Hematopoietic multipotent progenitor cell (in vitro differentiated cells): ENCODE measurements at regions not wholly inside any gene's neighbourhood (a gene's known extent, or its start where the extent isn't known, plus 50 kb on each side); places are given as distances from the start of the nearest gene placed in this dataset.

ENCODE experiments used
- DNase-seq, 3 donors: peaks; one replicate each; pipeline ENCODE4 v3.0.0-alpha.2; 2011 to 2015; ENCODE audit warnings: low read depth in 2 of 3, low spot score in 2 of 3

DNA sequence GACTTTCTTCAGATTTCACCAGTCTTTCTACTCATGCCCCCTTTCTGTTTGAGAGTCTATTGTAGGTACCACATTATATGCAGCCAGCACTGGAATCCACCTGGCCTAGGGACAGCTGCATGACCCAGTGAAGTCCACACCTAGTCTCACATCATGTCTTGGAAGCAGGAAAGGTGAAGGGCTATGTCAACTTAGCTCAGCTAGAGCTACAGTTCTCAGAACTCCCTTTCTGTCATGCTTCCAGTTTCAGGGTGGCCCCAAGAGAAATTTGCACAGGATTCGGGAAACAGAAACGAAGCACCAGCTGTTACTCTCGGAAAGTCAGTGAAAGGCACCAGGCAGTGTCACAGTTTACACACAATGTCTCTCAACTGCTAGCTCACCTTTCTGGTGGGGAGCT is 51.6 kb upstream of the NLRP1 start:
- DNase-seq: no peak

DNA sequence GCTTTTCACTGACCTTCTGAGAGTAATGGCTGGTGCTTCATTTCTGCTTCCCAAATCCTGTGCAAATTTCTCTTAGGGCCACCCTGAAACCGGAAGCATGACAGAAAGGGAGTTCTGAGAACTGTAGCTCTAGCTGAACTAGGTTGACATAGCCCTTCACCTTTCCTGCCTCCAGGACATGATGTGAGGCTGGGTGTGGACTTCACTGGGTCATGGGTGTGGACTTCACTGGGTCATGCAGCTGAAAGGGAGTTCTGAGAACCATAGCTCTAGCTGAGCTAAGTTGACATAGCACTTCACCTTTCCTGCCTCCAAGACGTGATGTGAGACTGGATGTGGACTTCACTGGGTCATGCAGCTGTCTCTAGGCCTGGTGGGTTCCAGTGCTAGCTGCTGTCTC is 54.3 kb upstream of the NLRP1 start:
- no peak for DNase-seq

DNA sequence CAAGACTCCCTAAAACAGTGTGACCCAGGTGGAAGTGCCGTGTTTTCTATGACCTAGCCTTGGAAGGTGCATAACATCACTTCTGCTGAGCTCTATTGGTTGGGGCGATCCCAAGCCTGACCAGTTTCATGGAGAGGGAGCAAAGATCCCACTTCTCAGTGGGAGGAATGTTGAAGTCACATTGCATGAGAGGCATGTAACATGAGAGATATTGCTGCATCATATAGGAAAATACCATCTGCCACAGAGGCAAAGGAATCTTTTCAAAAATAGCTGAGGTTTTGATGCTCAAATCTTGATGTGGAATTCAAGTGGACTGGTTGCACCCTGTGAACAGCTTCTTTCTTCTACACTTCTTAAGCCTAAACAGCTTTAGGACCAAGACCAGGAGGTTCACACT is 56.4 kb upstream of the NLRP1 start:
- no peak for DNase-seq

DNA sequence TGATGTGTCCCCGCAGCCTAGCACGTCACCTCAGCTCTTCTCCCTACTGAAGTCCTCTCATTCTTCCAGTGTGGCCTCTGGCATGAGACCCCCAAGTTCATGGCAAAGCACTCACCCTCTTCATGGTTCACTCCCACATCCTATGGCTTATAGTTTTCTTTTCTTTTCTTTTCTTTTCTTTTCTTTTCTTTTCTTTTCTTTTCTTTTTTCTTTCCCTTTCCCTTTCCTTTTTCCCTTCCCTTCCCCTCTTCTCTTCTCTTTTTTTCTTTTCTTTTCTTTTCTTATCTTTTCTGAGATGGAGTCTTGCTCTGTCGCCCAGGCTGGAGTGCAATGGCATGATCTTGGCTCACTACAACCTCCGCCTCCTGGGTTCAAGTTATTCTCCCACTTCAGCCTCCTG is 58.4 kb upstream of the NLRP1 start:
- no peak for DNase-seq

DNA sequence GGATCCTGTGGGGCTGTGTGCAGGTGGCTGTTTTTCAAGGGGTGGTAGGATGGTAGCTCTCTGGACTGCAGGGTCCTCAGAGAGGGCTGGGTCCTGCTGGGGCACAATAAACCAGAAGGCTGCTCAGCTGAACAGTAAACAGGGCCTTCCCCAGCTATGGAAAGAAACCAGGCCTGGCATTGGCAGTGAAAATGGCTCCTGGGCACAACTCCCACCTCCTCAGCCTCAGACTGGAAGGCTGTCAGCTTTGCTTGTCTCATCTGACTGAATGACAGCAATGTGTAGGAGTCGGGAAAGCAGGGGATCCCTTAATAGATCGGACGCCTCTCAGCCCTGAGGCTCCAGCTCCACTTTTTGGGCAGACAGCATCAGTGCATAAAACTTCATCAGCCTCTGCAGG is 59.8 kb upstream of the NLRP1 start:
- DNase-seq: no peak

DNA sequence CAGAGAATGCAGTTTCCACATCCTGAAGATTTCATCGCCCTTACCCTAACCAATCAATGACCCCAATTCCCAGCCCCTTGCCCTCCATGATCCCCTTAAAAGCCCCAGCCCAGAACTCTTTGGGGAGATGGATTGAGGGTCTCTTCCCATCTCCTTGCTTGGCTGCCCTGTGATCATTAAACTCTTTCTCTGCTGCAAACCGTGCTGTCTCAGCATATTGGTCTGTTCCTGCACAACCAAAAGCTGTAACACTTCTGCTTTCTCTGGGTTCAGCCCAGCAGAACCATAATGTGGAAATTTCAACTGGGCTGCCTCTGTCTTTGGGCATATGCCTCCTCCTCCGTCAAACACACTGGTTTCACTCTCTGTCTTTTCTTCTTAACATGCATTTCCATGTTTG is 67.0 kb upstream of the NLRP1 start:
- no peak for DNase-seq

DNA sequence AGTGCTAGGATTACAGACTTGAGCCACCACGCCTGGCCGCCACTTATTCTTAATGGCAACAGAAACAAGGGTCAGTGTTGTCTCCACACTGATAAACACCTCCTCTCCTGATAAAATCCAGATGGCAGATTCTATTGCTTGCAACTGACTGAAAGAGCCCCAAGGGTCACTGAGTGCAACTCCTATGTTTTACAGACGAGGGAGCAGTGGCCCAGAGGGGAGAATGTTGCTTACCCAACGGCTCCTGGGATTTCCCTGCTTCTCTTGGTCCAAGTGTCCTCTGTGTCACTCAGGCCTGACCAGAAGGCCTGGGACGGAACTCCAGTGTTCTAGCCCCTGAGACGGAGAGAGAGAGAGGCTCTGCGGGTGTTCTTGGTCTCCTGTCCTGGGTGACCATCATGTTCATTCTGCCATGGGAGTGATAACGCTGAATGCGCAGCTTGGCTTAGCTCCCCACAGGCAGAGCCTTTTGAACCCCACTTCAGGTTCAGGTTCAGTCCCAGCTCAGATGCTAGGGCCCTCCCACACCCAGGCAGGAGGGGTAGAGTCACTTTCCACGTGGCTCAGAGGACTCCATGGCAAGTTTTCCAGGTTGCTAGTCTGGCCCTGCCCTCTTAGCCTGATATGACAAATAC is 77.3 kb upstream of the NLRP1 start:
- no peak for DNase-seq

DNA sequence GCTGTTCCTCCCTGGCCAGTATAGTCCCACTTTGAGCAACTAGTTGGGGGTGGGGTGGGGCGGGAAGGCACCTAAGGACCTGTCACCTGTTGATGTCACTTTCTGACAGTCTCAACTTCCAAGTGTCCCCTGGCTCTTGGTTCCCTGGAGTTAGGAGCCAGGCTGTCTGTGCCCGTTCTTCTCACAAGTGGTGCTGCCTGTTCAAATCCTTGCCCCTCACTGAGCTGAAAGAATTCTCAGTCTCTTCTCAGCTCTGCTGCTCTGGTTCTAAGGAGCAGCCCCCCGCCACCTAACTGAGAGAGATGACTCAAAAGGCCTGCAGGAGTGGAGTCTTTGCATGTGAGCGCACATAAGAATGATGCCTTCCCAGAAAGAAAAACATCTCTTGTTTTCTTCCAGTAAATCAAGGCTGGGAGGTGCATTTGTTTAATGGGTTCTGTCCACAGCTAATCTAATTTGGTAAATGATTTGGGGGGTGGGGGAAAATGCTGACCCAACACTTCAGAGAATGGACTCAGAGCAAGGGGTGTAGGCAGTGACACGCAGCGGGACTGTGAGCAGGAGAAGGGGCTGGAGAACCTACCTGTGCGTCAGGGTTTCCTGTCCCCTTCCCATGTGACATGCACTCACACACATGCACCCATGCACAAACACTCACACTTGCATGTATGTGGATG is 78.2 kb upstream of the NLRP1 start:
- DNase-seq: no peak

DNA sequence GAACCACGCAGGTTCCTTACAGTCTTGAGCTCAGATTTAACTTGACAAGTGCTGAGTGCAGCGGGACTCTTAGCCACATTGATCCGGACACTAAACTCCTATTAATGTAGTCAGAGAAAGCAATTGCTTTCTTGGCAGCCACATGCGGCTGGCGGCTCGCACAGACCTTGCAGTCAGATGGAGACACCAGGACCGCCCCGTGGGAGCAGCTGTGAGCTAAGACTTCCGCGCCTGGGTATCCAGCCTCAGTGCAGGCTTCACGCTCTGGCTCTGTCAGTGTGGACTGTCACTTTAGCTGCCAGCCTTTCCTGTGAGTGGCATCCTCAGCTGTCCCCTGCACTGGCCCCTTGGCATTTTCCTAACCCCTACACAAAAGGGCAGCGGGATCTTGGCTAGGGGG is 80.9 kb upstream of the NLRP1 start:
- DNase-seq: no peak

DNA sequence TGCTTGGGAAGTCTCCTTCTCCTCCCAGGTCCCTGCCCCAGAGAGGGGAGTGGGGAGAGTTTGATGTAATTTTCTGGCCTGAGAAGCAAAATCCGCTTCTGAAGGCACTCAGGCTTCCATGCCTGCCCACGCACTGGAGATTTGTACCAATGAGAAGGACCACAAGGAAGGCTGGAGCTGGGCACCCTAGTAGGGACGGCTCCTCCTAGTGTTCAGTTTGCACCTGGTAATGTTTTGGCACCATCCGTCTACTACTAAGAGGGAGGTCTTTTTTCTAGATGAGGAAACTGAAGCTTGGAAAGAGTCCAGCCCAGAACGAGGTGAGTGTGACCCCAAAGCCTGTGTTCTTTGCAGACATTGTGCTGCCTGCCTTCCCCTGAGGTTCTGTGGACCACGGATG is 83.6 kb upstream of the NLRP1 start:
- DNase-seq: peak in 2 of 3 donors; percentile 5 to 14

DNA sequence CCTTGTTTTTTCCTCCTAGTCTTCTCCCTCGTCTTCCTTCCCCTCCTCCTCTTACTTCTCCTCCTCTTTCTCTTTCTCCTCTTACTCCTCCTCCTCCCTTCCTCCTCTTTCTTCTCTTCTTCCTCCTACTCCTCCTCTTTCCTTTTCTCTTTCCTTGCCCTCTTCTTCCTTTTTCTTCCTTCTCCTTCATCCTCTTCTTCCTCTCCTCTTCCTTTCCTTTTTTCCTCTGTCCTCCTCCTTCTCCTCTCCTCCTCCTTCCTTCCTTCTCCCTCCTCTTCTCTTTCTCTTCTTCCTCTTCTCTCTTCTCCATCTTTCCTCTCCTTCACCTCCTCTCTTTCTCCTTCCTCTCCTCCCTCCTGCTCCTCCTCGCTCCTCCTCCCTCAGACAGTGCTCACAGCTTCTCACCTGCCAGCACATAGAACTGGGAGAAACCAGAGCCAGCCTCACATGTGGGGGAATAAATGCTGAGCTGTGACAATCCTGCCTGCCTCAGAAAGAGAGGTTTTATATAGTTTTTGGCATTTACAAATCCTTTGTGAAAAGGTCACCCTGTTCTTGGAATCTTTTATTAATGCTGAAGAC is 84.3 kb upstream of the NLRP1 start:
- DNase-seq: no peak

DNA sequence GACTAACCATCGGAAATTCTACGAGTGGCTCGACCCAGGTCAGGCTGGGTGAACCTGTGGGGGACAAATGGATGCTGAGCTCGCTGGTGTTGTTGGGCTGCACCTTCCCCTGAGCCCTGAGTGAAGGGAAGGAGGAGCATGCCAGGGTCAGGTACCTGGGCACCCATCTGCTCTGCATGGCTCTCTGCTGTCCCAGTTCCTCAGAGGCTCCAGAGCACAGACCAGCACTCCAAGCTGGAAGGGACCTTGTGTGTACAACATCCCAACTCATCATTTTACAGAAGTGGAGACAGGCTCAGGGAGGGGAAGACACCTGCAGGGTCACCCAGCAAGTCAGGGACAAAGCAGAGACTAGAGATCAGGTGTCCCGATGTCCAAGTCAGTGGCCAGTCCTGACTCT is 84.9 kb upstream of the NLRP1 start:
- DNase-seq: no peak

DNA sequence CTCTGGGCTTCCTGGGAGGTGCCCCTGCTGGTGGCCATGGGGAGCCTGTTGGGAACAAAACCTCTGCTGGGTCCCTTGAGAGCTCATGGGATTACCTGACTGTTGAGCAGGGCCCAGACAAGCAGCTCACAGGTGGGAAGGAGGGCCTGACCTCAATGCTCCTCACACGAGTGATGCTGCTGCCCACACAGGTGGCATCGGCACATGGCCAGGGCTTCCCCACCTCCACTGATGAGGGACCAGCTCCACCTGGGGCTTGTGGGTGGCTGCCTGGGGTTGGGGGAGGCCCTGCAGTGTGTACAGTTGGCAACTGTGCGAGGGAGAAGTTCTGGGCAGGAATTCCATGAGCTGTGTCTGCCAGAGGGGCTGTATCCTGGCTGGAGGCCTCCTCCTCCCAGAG is 87.8 kb upstream of the NLRP1 start:
- no peak for DNase-seq

DNA sequence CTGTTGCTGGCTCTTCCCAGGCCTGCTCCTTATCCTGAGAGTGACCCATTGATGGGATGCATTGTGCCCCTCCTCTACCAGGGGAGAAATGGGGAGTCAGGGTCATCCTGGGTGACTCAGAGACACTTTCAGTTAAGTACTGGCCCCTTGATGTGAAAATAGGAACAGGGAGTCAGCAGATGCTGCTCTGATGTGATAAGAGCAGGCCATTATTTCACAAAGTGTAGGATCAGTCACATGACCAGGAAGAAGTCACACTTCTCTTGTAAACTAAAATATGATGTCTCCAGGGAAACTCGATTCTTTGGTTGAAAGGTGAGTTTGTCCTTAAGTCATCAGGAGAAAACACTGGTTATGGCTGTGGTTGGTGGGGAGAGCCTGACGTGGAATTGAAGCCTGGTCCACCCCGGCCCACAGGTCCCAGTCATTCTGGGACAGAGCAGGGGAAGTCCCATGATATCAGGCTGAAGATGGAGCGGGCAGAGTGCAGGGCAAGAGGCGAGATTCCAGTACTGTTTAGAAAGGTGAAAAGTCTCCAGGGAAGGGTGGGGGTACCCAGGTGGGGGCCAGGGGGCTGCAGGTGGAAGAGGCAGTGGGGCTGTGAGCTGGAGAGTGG is 88.6 kb upstream of the NLRP1 start:
- no peak for DNase-seq

DNA sequence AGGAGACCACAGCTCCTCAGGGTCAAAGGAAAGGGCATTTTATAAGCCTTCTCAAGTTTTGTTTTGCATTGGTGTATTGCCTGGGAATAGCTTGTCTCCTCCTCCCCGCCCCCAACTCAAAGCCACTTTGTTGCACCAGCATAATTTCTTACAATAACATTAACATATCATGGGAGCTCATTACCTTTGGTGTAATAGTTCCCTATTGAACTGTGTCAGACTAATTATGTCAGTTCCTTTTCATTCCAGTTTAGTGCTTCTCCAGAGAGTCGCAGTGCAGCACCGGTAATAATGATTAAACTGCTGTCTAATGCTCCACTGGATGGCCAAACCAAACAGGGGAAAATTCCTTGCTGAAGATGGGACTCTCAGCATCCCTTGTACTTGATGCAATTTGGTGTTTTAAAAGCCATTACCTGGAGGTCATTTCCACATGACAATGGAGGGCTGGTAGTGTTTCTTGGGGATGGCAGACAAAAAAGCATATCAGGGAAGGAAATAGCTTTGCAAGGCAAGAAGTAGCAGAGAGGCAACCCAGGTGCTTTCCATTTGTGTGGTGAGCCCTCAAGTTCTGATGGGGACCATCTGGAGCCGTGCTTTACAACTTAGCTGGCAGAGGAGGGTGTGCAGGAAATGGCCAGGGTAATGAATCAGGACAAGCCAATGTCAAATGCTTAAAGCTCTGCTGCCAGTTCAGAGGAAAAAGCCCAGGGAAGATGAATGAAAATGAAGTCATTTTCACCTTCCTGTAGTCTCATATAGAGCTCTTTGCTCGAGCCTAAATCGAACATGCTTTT is 91.5 kb upstream of the NLRP1 start:
- no peak for DNase-seq

DNA sequence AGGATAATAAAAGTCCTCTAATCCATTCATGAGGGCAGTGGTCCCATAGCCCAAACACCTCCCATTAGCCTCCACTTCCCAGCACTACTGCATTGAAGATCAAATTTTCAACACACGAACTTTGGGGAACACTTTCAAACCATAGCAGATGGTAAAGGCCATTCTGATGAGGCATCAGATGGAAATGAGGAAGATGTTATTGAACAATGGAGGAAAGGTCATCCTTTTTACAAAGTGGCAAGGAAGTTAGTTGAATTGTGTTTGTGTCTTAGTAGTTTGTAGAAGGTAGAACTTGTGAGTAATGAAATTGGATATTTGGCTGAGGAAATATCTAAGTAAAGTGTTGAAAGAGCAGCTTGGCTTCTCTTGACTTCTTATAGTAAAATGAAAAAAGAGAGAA is 93.3 kb upstream of the NLRP1 start:
- no peak for DNase-seq

DNA sequence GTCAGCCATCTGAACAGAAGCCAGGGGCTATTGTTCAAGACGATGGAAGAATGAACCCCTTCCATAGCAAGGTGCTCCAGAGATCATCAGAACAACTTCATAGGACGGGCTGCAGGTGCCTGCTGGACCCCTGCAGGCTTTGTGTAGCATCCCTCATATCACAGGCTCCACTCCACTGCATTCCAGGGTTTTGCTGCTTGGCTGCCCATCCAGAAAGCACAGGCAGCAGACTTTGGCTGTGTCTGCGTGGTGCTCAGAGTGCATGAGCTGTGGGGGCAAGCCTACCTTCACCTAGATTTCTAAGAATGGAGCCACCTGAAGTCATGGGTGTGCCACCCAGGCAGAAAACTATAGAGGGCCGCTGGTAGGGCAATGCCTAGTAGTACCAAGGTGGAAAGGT is 93.9 kb upstream of the NLRP1 start:
- DNase-seq: no peak

DNA sequence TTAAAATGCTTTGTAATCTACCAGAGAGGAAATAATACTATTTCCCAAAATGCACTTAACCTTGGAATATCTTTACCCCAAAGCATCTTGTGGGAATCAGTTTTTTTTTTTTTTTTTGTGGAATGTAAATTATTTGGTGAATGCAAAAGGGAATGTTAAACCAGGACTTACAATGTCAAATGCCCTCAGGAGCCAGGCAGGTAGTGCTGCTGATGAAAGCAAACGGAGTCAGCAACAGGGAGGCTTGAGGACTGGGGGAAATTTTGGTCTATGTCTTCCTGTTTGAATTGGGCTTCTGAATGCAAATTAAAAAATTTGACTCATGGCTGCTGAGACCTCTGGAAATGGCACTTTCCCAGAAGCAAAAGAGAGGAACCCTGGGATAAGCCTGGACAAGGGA is 96.5 kb upstream of the NLRP1 start:
- no peak for DNase-seq

DNA sequence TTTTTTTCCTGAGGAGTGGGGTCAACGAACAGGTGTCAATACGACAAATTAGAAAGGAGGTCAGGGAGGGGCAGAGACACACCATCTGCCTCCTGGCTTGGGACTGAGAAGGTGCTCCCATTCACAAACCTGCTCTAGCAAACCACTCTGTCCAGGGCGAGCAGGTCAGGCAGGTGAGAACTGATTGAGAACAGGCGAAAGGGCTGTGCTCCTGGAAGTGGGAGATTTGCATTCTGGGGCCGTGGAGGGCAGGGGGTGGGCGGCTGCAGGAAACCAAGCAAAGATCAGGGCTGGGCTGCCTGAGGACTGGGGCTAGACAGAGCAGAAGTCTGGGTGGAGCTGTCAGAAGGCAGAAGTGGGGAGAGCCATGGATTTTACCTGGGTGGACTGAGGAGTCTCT is 98.9 kb upstream of the NLRP1 start:
- DNase-seq: no peak

DNA sequence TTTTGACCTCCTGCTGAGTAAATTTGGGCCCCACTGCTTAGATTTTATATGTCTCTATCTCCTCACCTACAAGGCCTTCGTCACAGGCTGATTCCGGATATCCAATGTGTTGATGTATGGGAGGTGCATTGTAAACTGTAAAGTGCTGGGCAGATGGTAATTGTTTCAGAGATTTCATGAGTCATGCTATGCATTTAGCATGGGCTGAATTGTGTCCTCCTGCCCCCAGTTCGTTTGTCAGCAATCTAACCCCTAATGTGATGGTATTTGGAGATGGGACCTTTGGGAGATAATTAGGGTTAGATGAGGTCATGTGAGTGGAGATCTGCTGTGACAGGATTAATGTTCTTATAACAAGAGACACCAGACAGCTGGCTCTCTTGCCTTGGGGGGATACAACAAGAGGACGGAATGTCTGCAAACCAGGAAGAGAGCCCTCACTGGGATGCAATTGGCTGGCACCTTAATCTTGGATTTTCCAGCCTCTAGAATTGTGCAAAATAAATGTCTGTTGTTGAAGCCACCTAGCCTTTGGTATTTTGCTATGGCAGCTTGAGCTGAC is 101.8 kb upstream of the NLRP1 start:
- DNase-seq: no peak

DNA sequence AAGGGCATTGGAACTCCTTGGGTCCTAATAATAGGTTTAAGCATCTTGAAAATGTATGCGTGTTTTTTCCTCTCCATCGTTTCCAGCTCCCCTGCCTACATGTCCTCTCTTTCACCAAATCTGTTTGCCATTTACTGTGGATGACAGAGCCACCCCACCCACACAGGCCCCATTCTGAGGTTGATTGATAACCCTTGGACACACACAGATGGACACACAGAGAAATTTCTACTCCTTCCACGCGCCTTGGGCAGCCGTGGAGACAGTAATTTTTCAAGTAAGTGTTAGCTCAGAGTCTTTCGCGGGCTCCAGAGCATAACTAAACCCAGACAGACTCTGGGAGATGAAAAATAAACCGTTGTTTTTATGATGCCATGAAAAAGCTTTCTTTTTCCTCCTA is 103.3 kb upstream of the NLRP1 start:
- DNase-seq: no peak
